Mesenchymal stem cell (in vitro differentiated cells and primary cell): ENCODE measurements at regions not wholly inside any gene's neighbourhood (a gene's known extent, or its start where the extent isn't known, plus 50 kb on each side); places are given as distances from the start of the nearest gene placed in this dataset.

Source experiments
- DNase-seq: peaks from one replicate; pipeline ENCODE4 v3.0.0-alpha.2; 2013
- H2AFZ ChIP-seq: one replicate; pipeline ENCODE4 v1.6.1; 2013; ENCODE audit warnings: low read depth, mild to moderate bottlenecking, control low read depth, inconsistent platforms, low read length, moderate library complexity
- H2AK5ac ChIP-seq: 2 replicates; pipeline ENCODE4 v1.6.1; 2013; ENCODE audit warnings: low read length, moderate library complexity, mild to moderate bottlenecking, inconsistent platforms; ENCODE audit not compliant: severe bottlenecking
- H2BK120ac ChIP-seq: one replicate; pipeline ENCODE4 v1.6.1; 2013; ENCODE audit warnings: low read depth, mild to moderate bottlenecking, inconsistent platforms, low read length, moderate library complexity
- H2BK12ac ChIP-seq, 2 experiments: one replicate each; pipeline ENCODE4 v1.6.1; 2013; ENCODE audit warnings: inconsistent platforms in 2 of 2, low read length in 2 of 2, mild to moderate bottlenecking in 2 of 2, moderate library complexity in 2 of 2, control low read depth in 1 of 2
- H2BK15ac ChIP-seq: one replicate; pipeline ENCODE4 v1.6.1; 2013; ENCODE audit warnings: mild to moderate bottlenecking, low read depth, inconsistent platforms; ENCODE audit not compliant: poor library complexity, severe bottlenecking
- H2BK5ac ChIP-seq: 2 replicates; pipeline ENCODE4 v1.6.1; 2013; ENCODE audit warnings: low read depth, mild to moderate bottlenecking, low read length, control low read depth, inconsistent platforms; ENCODE audit not compliant: poor library complexity, severe bottlenecking
- H3K14ac ChIP-seq, 2 experiments: one replicate each; pipeline ENCODE4 v1.6.1; 2013; ENCODE audit warnings: inconsistent platforms in 2 of 2, low read length in 2 of 2, control low read depth in 1 of 2, mild to moderate bottlenecking in 1 of 2, moderate library complexity in 1 of 2
- H3K18ac ChIP-seq, 2 experiments: one replicate each; pipeline ENCODE4 v1.6.1; 2013; ENCODE audit warnings: inconsistent platforms in 2 of 2, low read length in 2 of 2, control low read depth in 1 of 2, low read depth in 1 of 2, mild to moderate bottlenecking in 1 of 2
- H3K23ac ChIP-seq, 2 experiments: one replicate each; pipeline ENCODE4 v1.6.1; 2013; ENCODE audit warnings: inconsistent platforms in 2 of 2, low read length in 2 of 2, mild to moderate bottlenecking in 2 of 2, moderate library complexity in 2 of 2, control low read depth in 1 of 2
- H3K27ac ChIP-seq: 2 replicates; pipeline ENCODE4 v1.5.1; 2013; ENCODE audit warnings: mild to moderate bottlenecking, moderate library complexity, low read length, control low read depth, inconsistent platforms; ENCODE audit not compliant: poor library complexity, severe bottlenecking
- H3K27me3 ChIP-seq, 2 experiments: 2 replicates each; pipeline versions ENCODE4 v1.6.1 to v1.7.0; 2013; ENCODE audit warnings: low read length in 2 of 2, mild to moderate bottlenecking in 2 of 2, moderate library complexity in 2 of 2, control low read depth in 1 of 2, inconsistent platforms in 1 of 2; ENCODE audit not compliant: control insufficient read depth in 1 of 2, insufficient read depth in 1 of 2
- H3K36me3 ChIP-seq, 2 experiments: 2 replicates each; pipeline versions ENCODE4 v1.6.1 to v1.7.0; 2013; ENCODE audit warnings: low read length in 2 of 2, control low read depth in 1 of 2, inconsistent platforms in 1 of 2, low read depth in 1 of 2, mild to moderate bottlenecking in 1 of 2; ENCODE audit not compliant: insufficient read depth in 2 of 2, control insufficient read depth in 1 of 2
- H3K4ac ChIP-seq, 2 experiments: one replicate each; pipeline ENCODE4 v1.6.1; 2013; ENCODE audit warnings: inconsistent platforms in 2 of 2, low read length in 2 of 2, mild to moderate bottlenecking in 2 of 2, moderate library complexity in 2 of 2, control low read depth in 1 of 2, low read depth in 1 of 2
- H3K4me1 ChIP-seq: 2 replicates; pipeline ENCODE4 v1.6.1; 2013; ENCODE audit warnings: low read depth, low read length, control low read depth; ENCODE audit not compliant: control insufficient read depth, insufficient read depth
- H3K4me2 ChIP-seq: 2 replicates; pipeline ENCODE4 v1.6.1; 2013; ENCODE audit warnings: low read length, mild to moderate bottlenecking, inconsistent platforms; ENCODE audit not compliant: poor library complexity, severe bottlenecking
- H3K4me3 ChIP-seq, 2 experiments: 2 replicates each; pipeline versions ENCODE4 v1.5.1 to v1.7.0; 2013; ENCODE audit warnings: low read length in 2 of 2, mild to moderate bottlenecking in 2 of 2, control low read depth in 1 of 2, low read depth in 1 of 2; ENCODE audit not compliant: insufficient read depth in 1 of 2
- H3K79me1 ChIP-seq: replicated peaks from 2 replicates; pipeline ENCODE4 v1.6.1; 2013; ENCODE audit warnings: mild to moderate bottlenecking, control low read depth, low read length, inconsistent platforms; ENCODE audit not compliant: poor library complexity, severe bottlenecking
- H3K9ac ChIP-seq: 2 replicates; pipeline ENCODE4 v1.7.0; 2013; ENCODE audit warnings: mild to moderate bottlenecking, low read length, moderate library complexity
- H3K9me3 ChIP-seq: 2 replicates; pipeline ENCODE4 v1.7.0; 2013; ENCODE audit warnings: mild to moderate bottlenecking, low read length; ENCODE audit not compliant: control insufficient read depth
- H4K8ac ChIP-seq: one replicate; pipeline ENCODE4 v1.6.1; 2013; ENCODE audit warnings: inconsistent platforms, mild to moderate bottlenecking, low read length, moderate library complexity
- H4K91ac ChIP-seq: one replicate; pipeline ENCODE4 v1.6.1; 2013; ENCODE audit warnings: mild to moderate bottlenecking, low read length, inconsistent platforms
- WGBS: methylation state at CpG from one replicate; pipeline ENCODE4 v1.1.7; 2013; ENCODE audit warnings: mixed read lengths; 5-methylcytosine and 5-hydroxymethylcytosine counted together

- H4K91ac ChIP-seq, result no peak overlapping the region
- no peaks in the 10 kb centered on the region for H3K36me3 ChIP-seq
- H3K18ac ChIP-seq, result no peak overlapping the region
- no peaks in the 10 kb centered on the region for H3K4me1 ChIP-seq
- no peak overlapping the region for H2BK5ac ChIP-seq
- no peak overlapping the region for H2AK5ac ChIP-seq
- no peak overlapping the region for H2BK120ac ChIP-seq
- H2BK15ac ChIP-seq, result no peak overlapping the region
- peaks cover 21 to 71% of the 10 kb centered on the region in 2 experiments for H3K27me3 ChIP-seq
- H3K79me1 ChIP-seq, result no peaks in the 10 kb centered on the region
- H3K4me2 ChIP-seq, result no peak overlapping the region
- H3K27ac ChIP-seq, result no peak overlapping the region
- no peak overlapping the region for H4K8ac ChIP-seq
- WGBS, result 45% methylated on average over 1 of the region's 5 CpGs
- no peak overlapping the region for H2AFZ ChIP-seq
- H3K14ac ChIP-seq, result no peak overlapping the region
- DNase-seq, result no peak
- H2BK12ac ChIP-seq, result no peak overlapping the region
- no peak overlapping the region for H3K23ac ChIP-seq
- H3K9ac ChIP-seq, result no peak overlapping the region
- no peak overlapping the region for H3K4me3 ChIP-seq
- H3K9me3 ChIP-seq, result no peaks in the 10 kb centered on the region
- no peak overlapping the region for H3K4ac ChIP-seq
Observed at GRCh38 chr16:86031141-86031678, 132.2 kb downstream of the IRF8 start.

DNA sequence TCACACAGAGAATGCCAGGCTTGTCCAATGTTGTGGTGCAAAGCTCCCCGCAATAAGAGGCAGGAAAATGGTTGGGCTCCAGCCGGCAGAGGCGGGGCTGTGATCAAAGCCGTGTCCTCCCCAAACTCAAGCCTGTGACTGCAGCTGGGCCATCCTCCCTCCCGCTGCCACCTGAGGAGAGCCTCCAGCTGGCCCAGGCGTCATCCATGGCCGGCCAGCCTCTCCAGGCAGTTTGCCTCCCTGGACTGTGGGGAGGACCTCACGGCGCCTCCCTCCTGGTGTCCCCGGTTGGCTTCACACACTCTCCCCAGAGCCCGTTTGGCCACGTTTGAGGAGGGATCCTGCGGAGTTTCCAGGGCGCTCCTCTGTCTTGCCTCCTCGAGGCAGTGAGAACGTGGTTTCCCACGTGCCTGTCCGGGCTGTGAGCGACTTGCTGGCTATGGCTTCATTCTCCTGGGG, 134.1 kb downstream of the IRF8 start:
- Histone ChIP-seq H2BK12ac (peak overlapping the region in 1 of 2 experiments; percentile 45), H2AK5ac (no peak overlapping the region), H3K14ac (peak overlapping the region in 1 of 2 experiments; percentile 77), H4K8ac (peak overlapping the region; percentile 88), H3K4ac (peak overlapping the region in 1 of 2 experiments; percentile 24), H2BK15ac (no peak overlapping the region), H3K18ac (peak overlapping the region in 1 of 2 experiments; percentile 77), H3K4me3 (no peak overlapping the region), H3K9me3 (no peaks in the 10 kb centered on the region), H2BK5ac (no peak overlapping the region), H3K36me3 (no peaks in the 10 kb centered on the region), H3K4me2 (no peak overlapping the region), H2BK120ac (no peak overlapping the region), H4K91ac (no peak overlapping the region), H3K4me1 (no peaks in the 10 kb centered on the region), H3K27me3 (peaks cover 21 to 70% of the 10 kb centered on the region in 2 experiments), H3K9ac (no peak overlapping the region), H2AFZ (no peak overlapping the region), H3K27ac (no peak overlapping the region), H3K23ac (no peak overlapping the region), H3K79me1 (no peaks in the 10 kb centered on the region)
- DNase-seq, result peak; percentile 41
- WGBS, result 35% methylated on average over 18 of the region's 19 CpGs

- H2AFZ ChIP-seq, result no peak overlapping the region
- peak overlapping the region in 1 of 2 experiments; percentile 40 for H2BK12ac ChIP-seq
Observed at GRCh38 chr16:86033971-86034370, 135.0 kb downstream of the IRF8 start.

DNA sequence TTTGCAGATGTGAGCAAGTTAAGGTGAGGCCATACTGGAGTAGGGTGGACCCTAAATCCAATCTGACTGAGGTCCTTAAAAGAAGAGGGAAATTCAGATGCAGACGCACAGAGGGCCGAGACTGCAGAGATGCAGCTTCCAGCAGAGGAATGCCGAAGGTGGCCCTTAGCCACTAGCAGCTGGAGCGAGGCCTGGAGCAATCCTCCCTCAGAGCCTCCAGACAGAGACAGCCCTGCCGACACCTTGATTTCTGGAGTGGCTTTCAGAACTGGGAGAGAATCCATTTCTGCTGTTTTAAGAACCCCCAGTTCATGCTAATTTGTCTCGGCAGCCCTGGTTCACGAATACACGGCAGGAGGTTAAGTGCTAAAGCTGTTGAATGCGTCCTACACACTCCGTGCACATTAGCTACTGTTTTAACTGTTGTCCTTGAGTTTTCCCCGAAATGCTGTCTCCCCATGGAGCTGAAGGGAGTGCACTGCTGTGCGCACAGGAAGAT, 135.5 kb downstream of the IRF8 start:
- no peaks in the 10 kb centered on the region for H3K79me1 ChIP-seq
- no peak overlapping the region for H3K18ac ChIP-seq
- no peaks in the 10 kb centered on the region for H3K4me1 ChIP-seq
- no peak overlapping the region for H2BK120ac ChIP-seq
- H3K14ac ChIP-seq, result no peak overlapping the region
- H3K23ac ChIP-seq, result no peak overlapping the region
- H2AFZ ChIP-seq, result no peak overlapping the region
- H4K91ac ChIP-seq, result no peak overlapping the region
- WGBS, result 84% methylated on average over 12 of the region's 12 CpGs
- no peak overlapping the region for H3K4me2 ChIP-seq
- H3K27ac ChIP-seq, result no peak overlapping the region
- H3K9ac ChIP-seq, result no peak overlapping the region
- peaks cover 21 to 72% of the 10 kb centered on the region in 2 experiments for H3K27me3 ChIP-seq
- no peak overlapping the region for H3K4ac ChIP-seq
- no peak overlapping the region for H2BK12ac ChIP-seq
- DNase-seq, result no peak
- no peak overlapping the region for H4K8ac ChIP-seq
- no peak overlapping the region for H2BK15ac ChIP-seq
- H2AK5ac ChIP-seq, result no peak overlapping the region
- H3K36me3 ChIP-seq, result no peaks in the 10 kb centered on the region
- no peaks in the 10 kb centered on the region for H3K9me3 ChIP-seq
- no peak overlapping the region for H3K4me3 ChIP-seq
- no peak overlapping the region for H2BK5ac ChIP-seq

More at GRCh38 chr16:86033971-86034370, 135.0 kb downstream of the IRF8 start:
- Histone ChIP-seq H2BK120ac (no peak overlapping the region), H3K9ac (no peak overlapping the region), H3K4me3 (no peak overlapping the region), H3K27me3 (peaks cover 21 to 72% of the 10 kb centered on the region in 2 experiments), H3K14ac (no peak overlapping the region), H4K8ac (no peak overlapping the region), H4K91ac (no peak overlapping the region), H3K18ac (no peak overlapping the region), H2BK15ac (no peak overlapping the region), H3K9me3 (no peaks in the 10 kb centered on the region), H3K4ac (no peak overlapping the region), H3K27ac (no peak overlapping the region), H2AK5ac (no peak overlapping the region), H3K23ac (no peak overlapping the region), H2BK5ac (no peak overlapping the region), H3K4me2 (no peak overlapping the region), H3K4me1 (no peaks in the 10 kb centered on the region), H3K79me1 (no peaks in the 10 kb centered on the region), H3K36me3 (no peaks in the 10 kb centered on the region)
- WGBS, result 90% methylated on average over 4 of the region's 4 CpGs
- no peak for DNase-seq
